ENCODE measurements at regions not wholly inside any gene's neighbourhood (a gene's known extent, or its start where the extent isn't known, plus 50 kb on each side); places are given as distances from the start of the nearest gene placed in this dataset.
"Not testable (repeated sequence)": the region's sequence is repeated elsewhere in the genome, so short reads cannot be mapped to it uniquely, and the experiment has no call there.

- Histone ChIP-seq H3K36me3 (replicated peaks; ENCODE audit: low read depth, low read length) (no peaks in the 10 kb centered on the region), H3K27me3 (ENCODE audit: low read depth, low read length) (no peaks in the 10 kb centered on the region), H3K4me2 (ENCODE audit: low read length) (no peak overlapping the region), H3K9me3 (ENCODE audit: insufficient read depth, low read length) (no peaks in the 10 kb centered on the region), H3K27ac (ENCODE audit: low read length) (no peak overlapping the region), H3K9ac (ENCODE audit: low read length) (no peak overlapping the region), H3K79me2 (ENCODE audit: low read length) (no peaks in the 10 kb centered on the region), H2AFZ (ENCODE audit: low read depth, low read length) (no peak overlapping the region), H3K4me3 (ENCODE audit: low read length) (no peak overlapping the region), H3K4me1 (ENCODE audit: low read length) (no peaks in the 10 kb centered on the region), H4K20me1 (ENCODE audit: insufficient read depth, low read length) (no peaks in the 10 kb centered on the region)
- TF ChIP-seq EZH2phosphoT487 (IDR thresholded peaks at IDR 0.05; ENCODE audit: low read depth): no peak
- TF ChIP-seq, protein P1, sequence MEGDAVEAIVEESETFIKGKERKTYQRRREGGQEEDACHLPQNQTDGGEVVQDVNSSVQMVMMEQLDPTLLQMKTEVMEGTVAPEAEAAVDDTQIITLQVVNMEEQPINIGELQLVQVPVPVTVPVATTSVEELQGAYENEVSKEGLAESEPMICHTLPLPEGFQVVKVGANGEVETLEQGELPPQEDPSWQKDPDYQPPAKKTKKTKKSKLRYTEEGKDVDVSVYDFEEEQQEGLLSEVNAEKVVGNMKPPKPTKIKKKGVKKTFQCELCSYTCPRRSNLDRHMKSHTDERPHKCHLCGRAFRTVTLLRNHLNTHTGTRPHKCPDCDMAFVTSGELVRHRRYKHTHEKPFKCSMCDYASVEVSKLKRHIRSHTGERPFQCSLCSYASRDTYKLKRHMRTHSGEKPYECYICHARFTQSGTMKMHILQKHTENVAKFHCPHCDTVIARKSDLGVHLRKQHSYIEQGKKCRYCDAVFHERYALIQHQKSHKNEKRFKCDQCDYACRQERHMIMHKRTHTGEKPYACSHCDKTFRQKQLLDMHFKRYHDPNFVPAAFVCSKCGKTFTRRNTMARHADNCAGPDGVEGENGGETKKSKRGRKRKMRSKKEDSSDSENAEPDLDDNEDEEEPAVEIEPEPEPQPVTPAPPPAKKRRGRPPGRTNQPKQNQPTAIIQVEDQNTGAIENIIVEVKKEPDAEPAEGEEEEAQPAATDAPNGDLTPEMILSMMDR (IDR thresholded peaks at IDR 0.05; ENCODE audit: low read depth, low read length): no peak
These were observed 215.7 kb downstream of the TMA16 start for GRCh38 chr4:163710158-163710557.

- H3K4me3 ChIP-seq (ENCODE audit: low read length); H4K20me1 ChIP-seq (ENCODE audit: insufficient read depth, low read length); H3K4me2 ChIP-seq (ENCODE audit: low read length); H3K36me3 ChIP-seq (replicated peaks; ENCODE audit: low read depth, low read length); H3K79me2 ChIP-seq (ENCODE audit: low read length); H3K9ac ChIP-seq (ENCODE audit: low read length); H3K27me3 ChIP-seq (ENCODE audit: low read depth, low read length); H3K9me3 ChIP-seq (ENCODE audit: insufficient read depth, low read length); H2AFZ ChIP-seq (ENCODE audit: low read depth, low read length); H3K27ac ChIP-seq (ENCODE audit: low read length); H3K4me1 ChIP-seq (ENCODE audit: low read length): not testable (repeated sequence)
These were observed 230.0 kb downstream of the TMA16 start for GRCh38 chr4:163724495-163724894.

DNA sequence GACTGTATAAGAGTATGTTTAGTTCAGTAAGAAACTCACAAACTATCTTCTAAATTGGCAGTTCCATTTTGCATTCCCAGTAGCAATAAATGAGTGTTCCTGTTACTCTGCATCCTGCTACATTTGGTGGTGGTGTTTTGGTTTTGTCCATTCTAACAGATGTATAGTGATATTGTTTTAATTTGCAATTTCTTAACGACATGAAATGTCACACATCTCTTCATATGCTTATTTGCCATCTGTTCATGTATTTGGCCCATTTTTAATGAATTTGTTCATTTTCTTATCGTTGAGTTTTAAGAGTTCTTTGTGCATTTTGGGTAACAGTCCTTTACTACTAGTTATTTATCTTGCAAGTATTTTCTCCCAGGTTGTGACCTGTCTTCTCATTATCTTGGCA, 232.2 kb downstream of the TMA16 start:
- Histone ChIP-seq H4K20me1 (ENCODE audit: insufficient read depth, low read length) (no peaks in the 10 kb centered on the region), H3K4me3 (ENCODE audit: low read length) (no peak overlapping the region), H3K4me1 (ENCODE audit: low read length) (no peaks in the 10 kb centered on the region), H3K9ac (ENCODE audit: low read length) (no peak overlapping the region), H3K27ac (ENCODE audit: low read length) (no peak overlapping the region), H3K79me2 (ENCODE audit: low read length) (no peaks in the 10 kb centered on the region), H3K4me2 (ENCODE audit: low read length) (no peak overlapping the region), H2AFZ (ENCODE audit: low read depth, low read length) (no peak overlapping the region), H3K27me3 (ENCODE audit: low read depth, low read length) (no peaks in the 10 kb centered on the region), H3K9me3 (ENCODE audit: insufficient read depth, low read length) (peaks cover 5% of the 10 kb centered on the region; the same call in 1 of the 2 replicates), H3K36me3 (replicated peaks; ENCODE audit: low read depth, low read length) (peaks cover 2% of the 10 kb centered on the region)
- TF ChIP-seq, protein P1 (IDR thresholded peaks at IDR 0.05; ENCODE audit: low read depth, low read length): no peak
- no peak for TF ChIP-seq EZH2phosphoT487 (IDR thresholded peaks at IDR 0.05; ENCODE audit: low read depth)

GRCh38 chr4:163731071-163731470, 236.6 kb downstream of the TMA16 start:
- Histone ChIP-seq H3K9ac (ENCODE audit: low read length) (no peak overlapping the region), H3K4me1 (ENCODE audit: low read length) (peaks cover under 1% of the 10 kb centered on the region; the same call in 1 of the 2 replicates), H3K4me3 (ENCODE audit: low read length) (no peak overlapping the region), H3K9me3 (ENCODE audit: insufficient read depth, low read length) (peaks cover 13% of the 10 kb centered on the region; the same call in 1 of the 2 replicates), H3K27me3 (ENCODE audit: low read depth, low read length) (no peaks in the 10 kb centered on the region), H3K79me2 (ENCODE audit: low read length) (no peaks in the 10 kb centered on the region), H2AFZ (ENCODE audit: low read depth, low read length) (no peak overlapping the region), H3K27ac (ENCODE audit: low read length) (no peak overlapping the region), H3K36me3 (replicated peaks; ENCODE audit: low read depth, low read length) (peaks cover 2% of the 10 kb centered on the region), H3K4me2 (ENCODE audit: low read length) (no peak overlapping the region), H4K20me1 (ENCODE audit: insufficient read depth, low read length) (no peaks in the 10 kb centered on the region)
- TF ChIP-seq EZH2phosphoT487 (IDR thresholded peaks at IDR 0.05; ENCODE audit: low read depth): no peak
- TF ChIP-seq, protein P1 (IDR thresholded peaks at IDR 0.05; ENCODE audit: low read depth, low read length): no peak

DNA sequence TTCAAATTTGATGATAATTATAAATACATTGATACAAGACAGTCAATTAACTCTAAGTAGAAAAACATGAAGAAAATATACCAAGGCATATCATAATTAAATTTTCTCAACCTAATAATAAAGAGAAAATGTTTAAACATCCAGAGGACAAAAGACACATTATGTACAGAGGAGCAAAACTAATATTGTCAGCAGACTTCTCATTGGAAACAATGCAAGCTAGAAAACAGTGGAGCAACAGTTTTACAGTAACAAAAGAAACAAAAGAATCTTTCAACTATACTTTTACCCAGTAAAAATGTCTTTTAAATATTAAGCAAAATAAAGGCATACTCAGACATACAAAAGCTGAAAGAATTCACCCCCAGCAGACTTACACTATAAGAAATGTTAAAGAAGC, 238.0 kb downstream of the TMA16 start:
- Histone ChIP-seq H3K4me1 (ENCODE audit: low read length) (peaks cover 3% of the 10 kb centered on the region; the same call in 1 of the 2 replicates), H3K36me3 (replicated peaks; ENCODE audit: low read depth, low read length) (peaks cover 2% of the 10 kb centered on the region), H3K4me2 (ENCODE audit: low read length) (no peak overlapping the region), H3K27ac (ENCODE audit: low read length) (no peak overlapping the region), H3K9me3 (ENCODE audit: insufficient read depth, low read length) (peaks cover 13% of the 10 kb centered on the region; the same call in 1 of the 2 replicates), H3K4me3 (ENCODE audit: low read length) (no peak overlapping the region), H3K79me2 (ENCODE audit: low read length) (no peaks in the 10 kb centered on the region), H3K9ac (ENCODE audit: low read length) (no peak overlapping the region), H3K27me3 (ENCODE audit: low read depth, low read length) (no peaks in the 10 kb centered on the region), H2AFZ (ENCODE audit: low read depth, low read length) (no peak overlapping the region), H4K20me1 (ENCODE audit: insufficient read depth, low read length) (no peaks in the 10 kb centered on the region)
- no peak for TF ChIP-seq EZH2phosphoT487 (IDR thresholded peaks at IDR 0.05; ENCODE audit: low read depth)
- TF ChIP-seq, protein P1 (IDR thresholded peaks at IDR 0.05; ENCODE audit: low read depth, low read length): no peak

Measured in OCI-LY3 (cell line).